GM10266 (cell line): ENCODE measurements at regions not wholly inside any gene's neighbourhood (a gene's known extent, or its start where the extent isn't known, plus 50 kb on each side); places are given as distances from the start of the nearest gene placed in this dataset.

Experiments
- DNase-seq: peaks from one replicate; pipeline ENCODE4 v3.0.0; 2012; ENCODE audit errors: extremely low spot score
- CTCF ChIP-seq: IDR thresholded peaks from 2 replicates; pipeline ENCODE4 v1.5.1; 2012; ENCODE audit warnings: mild to moderate bottlenecking, low read depth; ENCODE audit not compliant: control insufficient read depth, insufficient read depth; ENCODE audit errors: missing control alignments

GRCh38 chrX:87338510-87338909 is 179.1 kb upstream of the KLHL4 start:
- no peak for DNase-seq
- no peak for TF ChIP-seq CTCF

- no peak for TF ChIP-seq CTCF
- DNase-seq, result no peak
These were observed 146.7 kb upstream of the KLHL4 start for GRCh38 chrX:87370865-87371264.

GRCh38 chrX:87374324-87374723 is 143.3 kb upstream of the KLHL4 start:
- DNase-seq, result no peak
- TF ChIP-seq CTCF, result no peak

- no peak for TF ChIP-seq CTCF
- no peak for DNase-seq
These were observed 140.7 kb upstream of the KLHL4 start for GRCh38 chrX:87376896-87377295.

GRCh38 chrX:87388381-87388780 is 129.2 kb upstream of the KLHL4 start:
- TF ChIP-seq CTCF, result no peak
- DNase-seq, result no peak

GRCh38 chrX:87391742-87392141 is 125.9 kb upstream of the KLHL4 start:
- TF ChIP-seq CTCF, result no peak
- DNase-seq, result no peak

- no peak for TF ChIP-seq CTCF
- no peak for DNase-seq
These were observed 125.2 kb upstream of the KLHL4 start for GRCh38 chrX:87392369-87392768.
